C4-2B (cell line): ENCODE measurements at regions not wholly inside any gene's neighbourhood (a gene's known extent, or its start where the extent isn't known, plus 50 kb on each side); places are given as distances from the start of the nearest gene placed in this dataset.

Experiments used
- CTCF ChIP-seq: fragments of 450-650 bp; conservative IDR thresholded peaks from 2 replicates; pipeline ENCODE4 v1.5.1; 2017; ENCODE audit warnings: mild to moderate bottlenecking
- ZFX ChIP-seq: fragments of 450-650 bp; IDR thresholded peaks from 2 replicates; pipeline ENCODE4 v1.6.1; 2017

GRCh38 chr14:58954052-58954451 is 234.4 kb upstream of the DAAM1 start:
- TF ChIP-seq CTCF (no peak), ZFX (no peak)
